SK-N-SH (cell line): ENCODE measurements at regions not wholly inside any gene's neighbourhood (a gene's known extent, or its start where the extent isn't known, plus 50 kb on each side); places are given as distances from the start of the nearest gene placed in this dataset.

ENCODE experiments used
- CTCF ChIA-PET: fragments of 300-600, 350-600 bp; formaldehyde crosslinking; extraction: SDS; loops from one replicate; lab custom pipeline; 2021; lab: Yijun Ruan, JAX
- POLR2A ChIA-PET: fragments of 350-600 bp; sonication (Branson Sonifier 250); formaldehyde crosslinking; extraction: SDS; loops from one replicate; lab custom pipeline; 2020; ENCODE audit warnings: antibody characterized with exemption, inconsistent platforms; lab: Yijun Ruan, JAX
- DNase-seq: peaks from one replicate; pipeline ENCODE4 v3.0.0; 2012
- H2AFZ ChIP-seq: fragments of 200-600 bp; sonication (generic); 2 replicates; pipeline ENCODE4 v1.8.1; 2016; ENCODE audit warnings: antibody characterized with exemption, mild to moderate bottlenecking, low read depth
- H3F3A ChIP-seq: fragments of 200-600 bp; sonication (generic); replicated peaks from 2 replicates; pipeline ENCODE3; 2016; ENCODE audit warnings: antibody characterized with exemption, mild to moderate bottlenecking; ENCODE audit not compliant: insufficient read depth
- H3K27ac ChIP-seq, 2 experiments: fragments of 200-500 bp in 1 of 2; fragments of 200-600 bp in 1 of 2; sonication (Bioruptor generic) in 1 of 2; sonication (generic), shearing (Covaris generic) in 1 of 2; 2 replicates each; pipeline versions ENCODE4 v1.5.1 to v1.6.1; 2014 to 2016; ENCODE audit warnings: low read depth in 2 of 2, inconsistent platforms in 1 of 2, low read length in 1 of 2, mild to moderate bottlenecking in 1 of 2, mixed read lengths in 1 of 2
- H3K27me3 ChIP-seq: fragments of 200-600 bp; sonication (generic), shearing (Covaris generic); 2 replicates; pipeline ENCODE4 v1.6.1; 2016; ENCODE audit warnings: mixed run types; ENCODE audit not compliant: insufficient read depth
- H3K36me3 ChIP-seq, 2 experiments: fragments of 200-500 bp in 1 of 2; fragments of 200-600 bp in 1 of 2; sonication (Bioruptor generic) in 1 of 2; sonication (generic) in 1 of 2; replicated peaks in 1 of 2; 2 replicates each; pipeline versions ENCODE3 to v1.5.1; 2014 to 2016; ENCODE audit warnings: low read length in 1 of 2, mild to moderate bottlenecking in 1 of 2; ENCODE audit not compliant: insufficient read depth in 2 of 2, control insufficient read depth in 1 of 2
- H3K4me1 ChIP-seq, 2 experiments: fragments of 200-500 bp in 1 of 2; fragments of 200-600 bp in 1 of 2; sonication (Bioruptor generic) in 1 of 2; sonication (generic), shearing (Covaris generic) in 1 of 2; 2 replicates each; pipeline versions ENCODE4 v1.5.1 to v1.6.1; 2014 to 2016; ENCODE audit warnings: low read depth in 1 of 2, low read length in 1 of 2, mixed run types in 1 of 2; ENCODE audit not compliant: insufficient read depth in 2 of 2, control insufficient read depth in 1 of 2
- H3K4me2 ChIP-seq: fragments of 200-600 bp; sonication (generic), shearing (Covaris generic); 2 replicates; pipeline ENCODE4 v1.6.1; 2017; ENCODE audit warnings: mixed run types
- H3K4me3 ChIP-seq, 2 experiments: fragments of 200-500 bp in 1 of 2; fragments of 200-600 bp in 1 of 2; sonication (Bioruptor generic) in 1 of 2; sonication (generic), shearing (Covaris generic) in 1 of 2; 2 replicates each; pipeline versions ENCODE4 v1.5.1 to v1.8.1; 2014 to 2016; ENCODE audit warnings: low read depth in 2 of 2, inconsistent platforms in 1 of 2, low read length in 1 of 2, mild to moderate bottlenecking in 1 of 2, mixed read lengths in 1 of 2, moderate library complexity in 1 of 2
- H3K79me2 ChIP-seq: fragments of 200-600 bp; sonication (generic); 2 replicates; pipeline ENCODE4 v1.8.1; 2017; ENCODE audit warnings: mild to moderate bottlenecking; ENCODE audit not compliant: insufficient read depth
- H3K9ac ChIP-seq: fragments of 200-600 bp; sonication (generic); 2 replicates; pipeline ENCODE4 v1.6.1; 2017; ENCODE audit warnings: mixed run types
- H3K9me2 ChIP-seq: fragments of 200-600 bp; sonication (generic); 2 replicates; pipeline ENCODE4 v1.6.1; 2017; ENCODE audit warnings: mixed run types
- H3K9me3 ChIP-seq: fragments of 200-600 bp; sonication (generic); 2 replicates; pipeline ENCODE4 v1.6.1; 2017; ENCODE audit warnings: mixed run types, mild to moderate bottlenecking, moderate library complexity
- H4K20me1 ChIP-seq: fragments of 200-600 bp; sonication (generic); 2 replicates; pipeline ENCODE4 v1.6.1; 2017; ENCODE audit warnings: mild to moderate bottlenecking, mixed run types; ENCODE audit not compliant: insufficient read depth
- ELF1 ChIP-seq: IDR thresholded peaks from 2 replicates; pipeline ENCODE4 v1.4.0; 2012
- EP300 ChIP-seq, 2 experiments: IDR thresholded peaks; 2 replicates each; pipeline versions ENCODE4 v1.4.0 to v1.6.1; 2012; ENCODE audit warnings: borderline replicate concordance in 1 of 2, low read depth in 1 of 2, low read length in 1 of 2
- FOXJ3 ChIP-seq: sonication (generic); formaldehyde crosslinking; IDR thresholded peaks from 2 replicates; pipeline ENCODE4 v1.5.1; 2020; ENCODE audit warnings: mild to moderate bottlenecking, missing genetic modification reagents
- FOXM1 ChIP-seq: IDR thresholded peaks from 2 replicates; pipeline ENCODE4 v1.4.0; 2012; ENCODE audit warnings: low read depth, mild to moderate bottlenecking
- GABPA ChIP-seq: IDR thresholded peaks from 2 replicates; pipeline ENCODE4 v1.4.0; 2012; ENCODE audit warnings: low read depth, mild to moderate bottlenecking
- JUND ChIP-seq: IDR thresholded peaks from 2 replicates; pipeline ENCODE4 v1.4.0; 2012
- MEF2A ChIP-seq: IDR thresholded peaks from 2 replicates; pipeline ENCODE4 v1.4.0; 2012; ENCODE audit warnings: low read depth, borderline replicate concordance
- MXI1 ChIP-seq: IDR thresholded peaks from 2 replicates; pipeline ENCODE4 v1.6.1; 2012; ENCODE audit warnings: mild to moderate bottlenecking, low read depth, low read length, improper control_type of control experiment
- RAD21 ChIP-seq: IDR thresholded peaks from 2 replicates; pipeline ENCODE4 v1.6.1; 2012; ENCODE audit warnings: mild to moderate bottlenecking, low read length
- TCF12 ChIP-seq: IDR thresholded peaks from 2 replicates; pipeline ENCODE4 v1.4.0; 2012
- TEAD4 ChIP-seq: IDR thresholded peaks from 2 replicates; pipeline ENCODE4 v1.4.0; 2012; ENCODE audit warnings: mild to moderate bottlenecking, borderline replicate concordance; ENCODE audit not compliant: insufficient read depth
- YY1 ChIP-seq: IDR thresholded peaks from 2 replicates; pipeline ENCODE4 v1.4.0; 2012; ENCODE audit warnings: low read depth, mild to moderate bottlenecking
- WGBS: methylation state at CpG from one replicate; pipeline ENCODE4 v1.1.6; 2017; ENCODE audit warnings: low lambda C conversion rate; 5-methylcytosine and 5-hydroxymethylcytosine counted together
- TF ChIP-seq, protein P1 (sequence below): IDR thresholded peaks from 2 replicates; pipeline ENCODE4; 2012
- TF ChIP-seq, protein P2 (sequence below): IDR thresholded peaks from 2 replicates; pipeline ENCODE4 v1.4.0; 2012; ENCODE audit warnings: low read depth, borderline replicate concordance
- TF ChIP-seq, protein P3 (sequence below): IDR thresholded peaks from 2 replicates; pipeline ENCODE4 v1.6.1; 2012; ENCODE audit warnings: mild to moderate bottlenecking, low read depth, low read length, moderate library complexity
- TF ChIP-seq, protein P4 (sequence below): IDR thresholded peaks from 2 replicates; pipeline ENCODE4 v1.4.0; 2012; ENCODE audit warnings: low read depth, borderline replicate concordance
- TF ChIP-seq, protein P5 (sequence below): fragments of 200-600 bp; sonication (generic); IDR thresholded peaks from 2 replicates; pipeline ENCODE4 v1.6.1; 2017; ENCODE audit warnings: antibody characterized with exemption, mild to moderate bottlenecking, moderate library complexity
- TF ChIP-seq, protein P6 (sequence below): fragments of 150-350 bp; IDR thresholded peaks from 2 replicates; pipeline ENCODE4 v1.6.1; 2016; ENCODE audit warnings: mild to moderate bottlenecking, low read depth, low read length

DNA sequence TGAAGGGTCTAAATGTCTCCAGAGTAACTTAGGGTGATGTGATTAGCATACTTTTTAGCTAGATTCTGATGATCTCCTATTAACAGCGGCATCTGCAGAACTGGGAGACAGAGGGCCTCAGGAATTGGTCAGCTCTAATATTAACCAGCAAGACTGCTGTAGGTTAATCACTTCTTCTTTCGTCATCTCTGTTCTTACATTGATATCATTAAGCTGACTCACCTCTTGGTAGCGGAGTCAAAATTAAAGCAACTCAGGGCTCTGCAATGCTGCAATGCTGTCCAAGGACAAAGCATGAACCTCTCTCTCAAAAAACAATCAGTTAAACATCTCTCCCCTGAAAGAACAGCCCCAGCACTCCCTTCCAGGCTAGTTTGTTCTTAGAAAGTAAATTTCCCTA is 57.5 kb upstream of the TRA2B start:
- Histone ChIP-seq H3K27ac (no peak overlapping the region), H3F3A (no peaks in the 10 kb centered on the region), H3K9me2 (no peaks in the 10 kb centered on the region), H3K27me3 (peaks cover 5% of the 10 kb centered on the region; the same call in 1 of the 2 replicates), H3K4me3 (no peak overlapping the region), H3K4me2 (no peak overlapping the region), H2AFZ (no peak overlapping the region), H3K36me3 (no peaks in the 10 kb centered on the region), H3K9ac (no peak overlapping the region), H3K79me2 (no peaks in the 10 kb centered on the region), H4K20me1 (no peaks in the 10 kb centered on the region), H3K9me3 (no peaks in the 10 kb centered on the region), H3K4me1 (no peaks in the 10 kb centered on the region)
- no peak for TF ChIP-seq JUND
- TF ChIP-seq, protein P1, sequence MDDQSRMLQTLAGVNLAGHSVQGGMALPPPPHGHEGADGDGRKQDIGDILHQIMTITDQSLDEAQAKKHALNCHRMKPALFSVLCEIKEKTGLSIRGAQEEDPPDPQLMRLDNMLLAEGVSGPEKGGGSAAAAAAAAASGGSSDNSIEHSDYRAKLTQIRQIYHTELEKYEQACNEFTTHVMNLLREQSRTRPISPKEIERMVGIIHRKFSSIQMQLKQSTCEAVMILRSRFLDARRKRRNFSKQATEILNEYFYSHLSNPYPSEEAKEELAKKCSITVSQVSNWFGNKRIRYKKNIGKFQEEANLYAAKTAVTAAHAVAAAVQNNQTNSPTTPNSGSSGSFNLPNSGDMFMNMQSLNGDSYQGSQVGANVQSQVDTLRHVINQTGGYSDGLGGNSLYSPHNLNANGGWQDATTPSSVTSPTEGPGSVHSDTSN: no peak
- TF ChIP-seq YY1: no peak
- TF ChIP-seq, protein P2, sequence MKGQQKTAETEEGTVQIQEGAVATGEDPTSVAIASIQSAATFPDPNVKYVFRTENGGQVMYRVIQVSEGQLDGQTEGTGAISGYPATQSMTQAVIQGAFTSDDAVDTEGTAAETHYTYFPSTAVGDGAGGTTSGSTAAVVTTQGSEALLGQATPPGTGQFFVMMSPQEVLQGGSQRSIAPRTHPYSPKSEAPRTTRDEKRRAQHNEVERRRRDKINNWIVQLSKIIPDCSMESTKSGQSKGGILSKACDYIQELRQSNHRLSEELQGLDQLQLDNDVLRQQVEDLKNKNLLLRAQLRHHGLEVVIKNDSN: no peak
- TF ChIP-seq MXI1: no peak
- no peak for TF ChIP-seq TCF12
- no peak for TF ChIP-seq ELF1
- TF ChIP-seq GABPA: no peak
- TF ChIP-seq RAD21: no peak
- no peak for TF ChIP-seq MEF2A
- TF ChIP-seq, protein P3, sequence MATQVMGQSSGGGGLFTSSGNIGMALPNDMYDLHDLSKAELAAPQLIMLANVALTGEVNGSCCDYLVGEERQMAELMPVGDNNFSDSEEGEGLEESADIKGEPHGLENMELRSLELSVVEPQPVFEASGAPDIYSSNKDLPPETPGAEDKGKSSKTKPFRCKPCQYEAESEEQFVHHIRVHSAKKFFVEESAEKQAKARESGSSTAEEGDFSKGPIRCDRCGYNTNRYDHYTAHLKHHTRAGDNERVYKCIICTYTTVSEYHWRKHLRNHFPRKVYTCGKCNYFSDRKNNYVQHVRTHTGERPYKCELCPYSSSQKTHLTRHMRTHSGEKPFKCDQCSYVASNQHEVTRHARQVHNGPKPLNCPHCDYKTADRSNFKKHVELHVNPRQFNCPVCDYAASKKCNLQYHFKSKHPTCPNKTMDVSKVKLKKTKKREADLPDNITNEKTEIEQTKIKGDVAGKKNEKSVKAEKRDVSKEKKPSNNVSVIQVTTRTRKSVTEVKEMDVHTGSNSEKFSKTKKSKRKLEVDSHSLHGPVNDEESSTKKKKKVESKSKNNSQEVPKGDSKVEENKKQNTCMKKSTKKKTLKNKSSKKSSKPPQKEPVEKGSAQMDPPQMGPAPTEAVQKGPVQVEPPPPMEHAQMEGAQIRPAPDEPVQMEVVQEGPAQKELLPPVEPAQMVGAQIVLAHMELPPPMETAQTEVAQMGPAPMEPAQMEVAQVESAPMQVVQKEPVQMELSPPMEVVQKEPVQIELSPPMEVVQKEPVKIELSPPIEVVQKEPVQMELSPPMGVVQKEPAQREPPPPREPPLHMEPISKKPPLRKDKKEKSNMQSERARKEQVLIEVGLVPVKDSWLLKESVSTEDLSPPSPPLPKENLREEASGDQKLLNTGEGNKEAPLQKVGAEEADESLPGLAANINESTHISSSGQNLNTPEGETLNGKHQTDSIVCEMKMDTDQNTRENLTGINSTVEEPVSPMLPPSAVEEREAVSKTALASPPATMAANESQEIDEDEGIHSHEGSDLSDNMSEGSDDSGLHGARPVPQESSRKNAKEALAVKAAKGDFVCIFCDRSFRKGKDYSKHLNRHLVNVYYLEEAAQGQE: no peak
- TF ChIP-seq, protein P4, sequence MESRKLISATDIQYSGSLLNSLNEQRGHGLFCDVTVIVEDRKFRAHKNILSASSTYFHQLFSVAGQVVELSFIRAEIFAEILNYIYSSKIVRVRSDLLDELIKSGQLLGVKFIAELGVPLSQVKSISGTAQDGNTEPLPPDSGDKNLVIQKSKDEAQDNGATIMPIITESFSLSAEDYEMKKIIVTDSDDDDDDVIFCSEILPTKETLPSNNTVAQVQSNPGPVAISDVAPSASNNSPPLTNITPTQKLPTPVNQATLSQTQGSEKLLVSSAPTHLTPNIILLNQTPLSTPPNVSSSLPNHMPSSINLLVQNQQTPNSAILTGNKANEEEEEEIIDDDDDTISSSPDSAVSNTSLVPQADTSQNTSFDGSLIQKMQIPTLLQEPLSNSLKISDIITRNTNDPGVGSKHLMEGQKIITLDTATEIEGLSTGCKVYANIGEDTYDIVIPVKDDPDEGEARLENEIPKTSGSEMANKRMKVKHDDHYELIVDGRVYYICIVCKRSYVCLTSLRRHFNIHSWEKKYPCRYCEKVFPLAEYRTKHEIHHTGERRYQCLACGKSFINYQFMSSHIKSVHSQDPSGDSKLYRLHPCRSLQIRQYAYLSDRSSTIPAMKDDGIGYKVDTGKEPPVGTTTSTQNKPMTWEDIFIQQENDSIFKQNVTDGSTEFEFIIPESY: no peak
- no peak for TF ChIP-seq FOXM1
- no peak for TF ChIP-seq TEAD4
- TF ChIP-seq, protein P5, sequence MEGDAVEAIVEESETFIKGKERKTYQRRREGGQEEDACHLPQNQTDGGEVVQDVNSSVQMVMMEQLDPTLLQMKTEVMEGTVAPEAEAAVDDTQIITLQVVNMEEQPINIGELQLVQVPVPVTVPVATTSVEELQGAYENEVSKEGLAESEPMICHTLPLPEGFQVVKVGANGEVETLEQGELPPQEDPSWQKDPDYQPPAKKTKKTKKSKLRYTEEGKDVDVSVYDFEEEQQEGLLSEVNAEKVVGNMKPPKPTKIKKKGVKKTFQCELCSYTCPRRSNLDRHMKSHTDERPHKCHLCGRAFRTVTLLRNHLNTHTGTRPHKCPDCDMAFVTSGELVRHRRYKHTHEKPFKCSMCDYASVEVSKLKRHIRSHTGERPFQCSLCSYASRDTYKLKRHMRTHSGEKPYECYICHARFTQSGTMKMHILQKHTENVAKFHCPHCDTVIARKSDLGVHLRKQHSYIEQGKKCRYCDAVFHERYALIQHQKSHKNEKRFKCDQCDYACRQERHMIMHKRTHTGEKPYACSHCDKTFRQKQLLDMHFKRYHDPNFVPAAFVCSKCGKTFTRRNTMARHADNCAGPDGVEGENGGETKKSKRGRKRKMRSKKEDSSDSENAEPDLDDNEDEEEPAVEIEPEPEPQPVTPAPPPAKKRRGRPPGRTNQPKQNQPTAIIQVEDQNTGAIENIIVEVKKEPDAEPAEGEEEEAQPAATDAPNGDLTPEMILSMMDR: no peak
- no peak for TF ChIP-seq FOXJ3 (CRISPR knock-in tag)
- TF ChIP-seq, protein P6, sequence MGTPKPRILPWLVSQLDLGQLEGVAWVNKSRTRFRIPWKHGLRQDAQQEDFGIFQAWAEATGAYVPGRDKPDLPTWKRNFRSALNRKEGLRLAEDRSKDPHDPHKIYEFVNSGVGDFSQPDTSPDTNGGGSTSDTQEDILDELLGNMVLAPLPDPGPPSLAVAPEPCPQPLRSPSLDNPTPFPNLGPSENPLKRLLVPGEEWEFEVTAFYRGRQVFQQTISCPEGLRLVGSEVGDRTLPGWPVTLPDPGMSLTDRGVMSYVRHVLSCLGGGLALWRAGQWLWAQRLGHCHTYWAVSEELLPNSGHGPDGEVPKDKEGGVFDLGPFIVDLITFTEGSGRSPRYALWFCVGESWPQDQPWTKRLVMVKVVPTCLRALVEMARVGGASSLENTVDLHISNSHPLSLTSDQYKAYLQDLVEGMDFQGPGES: no peak
- no peak for TF ChIP-seq EP300 (IDR thresholded peaks at IDR 0.05; ENCODE audit: borderline replicate concordance in 1 of 2, low read depth in 1 of 2, low read length in 1 of 2)
- ChIA-PET CTCF (interaction anchor here (1.0 to 2.9 kb wide), 7 partner anchors 8 to 620 kb away, joined by 4 to 13 read pairs (median 5); no protein-coding TSS in a partner anchor), POLR2A (no interaction called here)
- WGBS: 61% methylated on average over 3 of the region's 3 CpGs
- DNase-seq: no peak
